K562 (cell line): ENCODE measurements at regions not wholly inside any gene's neighbourhood (a gene's known extent, or its start where the extent isn't known, plus 50 kb on each side); places are given as distances from the start of the nearest gene placed in this dataset.

Experiments
- CBFA2T2 ChIP-seq: fragments of 450-650 bp; conservative IDR thresholded peaks from 2 replicates; pipeline ENCODE4 v1.6.1; 2017; ENCODE audit warnings: mild to moderate bottlenecking
- DPF2 ChIP-seq: fragments of 450-650 bp; IDR thresholded peaks from 2 replicates; pipeline ENCODE4 v1.6.1; 2016
- EGR1 ChIP-seq: fragments of 450-650 bp; conservative IDR thresholded peaks from 2 replicates; pipeline ENCODE4 v1.6.1; 2017; ENCODE audit warnings: mild to moderate bottlenecking
- FOXA3 ChIP-seq, 2 experiments: fragments of 450-650 bp in 1 of 2; sonication (generic) in 1 of 2; formaldehyde crosslinking; IDR thresholded peaks in 1 of 2; conservative IDR thresholded peaks in 1 of 2; 2 replicates each; pipeline versions ENCODE4 v1.4.0 to v1.8.0; 2020 to 2022; ENCODE audit warnings: mild to moderate bottlenecking in 2 of 2, missing genetic modification reagents in 1 of 2
- FOXJ2 ChIP-seq: fragments of 200-800 bp; sonication (Bioruptor generic); IDR thresholded peaks from 2 replicates; pipeline ENCODE4 v1.6.1; 2016; ENCODE audit warnings: missing genetic modification characterization, missing compliant biosample characterization
- FOXP4 ChIP-seq: sonication (generic); formaldehyde crosslinking; IDR thresholded peaks from 2 replicates; pipeline ENCODE4 v1.8.0; 2022; ENCODE audit warnings: mild to moderate bottlenecking, missing genetic modification reagents, borderline replicate concordance
- MAFF ChIP-seq: IDR thresholded peaks from 2 replicates; pipeline ENCODE4 v1.6.1; 2012; ENCODE audit warnings: low read length, improper control_type of control experiment
- NR2C2 ChIP-seq, 2 experiments: fragments of 200-800 bp in 1 of 2; sonication (Bioruptor generic) in 1 of 2; sonication (generic) in 1 of 2; formaldehyde crosslinking in 1 of 2; IDR thresholded peaks; 2 replicates each; pipeline versions ENCODE4 v1.6.1 to v1.8.0; 2016 to 2022; ENCODE audit warnings: mild to moderate bottlenecking in 1 of 2, missing compliant biosample characterization in 1 of 2, missing genetic modification characterization in 1 of 2, missing genetic modification reagents in 1 of 2
- SMARCA4 ChIP-seq: fragments of 450-650 bp; IDR thresholded peaks from 2 replicates; pipeline ENCODE4 v1.6.1; 2016
- SOX6 ChIP-seq: fragments of 450-650 bp; IDR thresholded peaks from 2 replicates; pipeline ENCODE4 v1.6.1; 2014; ENCODE audit warnings: mild to moderate bottlenecking
- SREBF2 ChIP-seq: sonication (generic); formaldehyde crosslinking; IDR thresholded peaks from 2 replicates; pipeline ENCODE4 v1.4.0; 2020; ENCODE audit warnings: mild to moderate bottlenecking, missing genetic modification reagents
- TAL1 ChIP-seq: fragments of 450-650 bp; IDR thresholded peaks from 2 replicates; pipeline ENCODE4 v1.6.1; 2016; ENCODE audit warnings: mild to moderate bottlenecking
- ZBTB9 ChIP-seq: fragments of 450-650 bp; formaldehyde crosslinking; IDR thresholded peaks from 2 replicates; pipeline ENCODE4 v1.4.0; 2020; ENCODE audit warnings: mild to moderate bottlenecking, moderate library complexity
- ZMIZ1 ChIP-seq, 2 experiments: fragments of 150-350 bp in 1 of 2; IDR thresholded peaks; 2 replicates each; pipeline ENCODE4 v1.6.1; 2012 to 2016; ENCODE audit warnings: low read depth in 2 of 2, low read length in 2 of 2, mild to moderate bottlenecking in 1 of 2, moderate library complexity in 1 of 2
- ZNF140 ChIP-seq: fragments of 250-450 bp; sonication (Bioruptor Pico); IDR thresholded peaks from 2 replicates; pipeline ENCODE4 v1.8.0; 2021; ENCODE audit warnings: moderate library complexity, mild to moderate bottlenecking, inconsistent platforms

GRCh38 chr1:61012341-61012761, 70.0 kb upstream of the NFIA start (continued):
- TF ChIP-seq ZMIZ1 (IDR thresholded peaks at IDR 0.05; ENCODE audit: low read depth in 2 of 2, low read length in 2 of 2) (0 out of 4 replicates have a peak, but pooled peaks of 1 of the 2 experiments have one; percentile 8), SREBF2 (CRISPR knock-in tag) (no peak), SOX6 (peak; percentile 79), FOXP4 (CRISPR knock-in tag) (no peak), MAFF (peak; percentile 74), ZBTB9 (CRISPR knock-in tag) (no peak), CBFA2T2 (0 out of 2 replicates have a peak, but pooled peaks have one; percentile 12), TAL1 (peak; percentile 39), SMARCA4 (peak; percentile 44; the same call in 1 of the 2 replicates), FOXJ2 (tag) (0 out of 2 replicates have a peak, but pooled peaks have one; percentile 56), DPF2 (peak; percentile 48), EGR1 (no peak), NR2C2 (CRISPR knock-in tag; IDR thresholded peaks at IDR 0.05) (no peak), NR2C2 (tag; IDR thresholded peaks at IDR 0.05) (0 out of 2 replicates have a peak, but pooled peaks have one; percentile 22), FOXA3 (CRISPR knock-in tag; conservative IDR thresholded peaks at IDR 0.05 in 1 of 2, IDR thresholded peaks at IDR 0.05 in 1 of 2) (peak in 1 of 2 experiments; percentile 66; a peak in 2 of 4 replicates), ZNF140 (no peak)
